Stimulated activated CD8-positive, alpha-beta memory T cell treated with anti-CD3 and anti-CD28 coated beads, Interleukin-4, amount 100 ng/mL, for 4 hours (primary cell): ENCODE measurements at regions not wholly inside any gene's neighbourhood (a gene's known extent, or its start where the extent isn't known, plus 50 kb on each side); places are given as distances from the start of the nearest gene placed in this dataset.
"Not testable (repeated sequence)": the region's sequence is repeated elsewhere in the genome, so short reads cannot be mapped to it uniquely, and the experiment has no call there.

Experiments used
- DNase-seq, 2 donors: peaks; one replicate each; pipeline ENCODE4 v3.0.0-alpha.2; 2020; ENCODE audit warnings: low read depth in 2 of 2, low spot score in 1 of 2

DNA sequence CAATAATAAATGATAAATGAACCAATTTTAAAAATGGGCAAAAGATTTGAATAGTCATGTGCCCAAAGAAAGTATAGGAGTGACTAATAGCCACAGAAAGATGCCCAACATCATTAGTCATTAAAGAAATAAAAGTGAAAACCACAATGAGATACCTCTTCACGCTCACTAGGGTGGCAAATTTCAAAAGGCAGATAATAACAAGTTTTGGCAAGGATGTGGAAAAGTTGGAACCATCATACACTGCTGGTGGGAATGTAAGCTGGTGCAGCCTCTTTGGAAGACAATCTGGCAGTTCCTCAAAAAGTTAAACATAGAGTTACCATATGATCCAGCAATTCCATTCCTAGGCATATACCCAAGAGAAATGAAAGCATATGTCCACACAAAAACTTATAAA lies 1819.8 kb downstream of the MAT2B start:
- no peak for DNase-seq

DNA sequence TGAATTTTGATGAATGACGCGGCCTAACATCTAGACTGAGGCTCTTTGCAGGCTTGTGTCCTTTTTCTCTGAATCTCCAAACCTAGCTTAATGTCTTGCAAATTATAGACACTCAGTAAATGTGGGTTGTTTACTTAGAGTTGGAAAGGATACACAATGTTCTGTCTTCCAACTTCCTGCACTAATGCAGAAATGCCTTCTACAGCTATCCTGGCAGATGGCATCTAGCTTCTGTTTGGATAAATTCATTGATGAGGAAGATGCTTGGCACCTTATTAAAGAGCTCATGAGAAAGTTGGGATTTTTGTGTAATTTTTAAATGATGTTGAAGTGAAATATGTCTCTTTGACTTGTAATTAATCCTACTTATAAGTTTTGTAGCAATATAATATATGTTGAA lies 1822.2 kb downstream of the MAT2B start:
- no peak for DNase-seq

DNA sequence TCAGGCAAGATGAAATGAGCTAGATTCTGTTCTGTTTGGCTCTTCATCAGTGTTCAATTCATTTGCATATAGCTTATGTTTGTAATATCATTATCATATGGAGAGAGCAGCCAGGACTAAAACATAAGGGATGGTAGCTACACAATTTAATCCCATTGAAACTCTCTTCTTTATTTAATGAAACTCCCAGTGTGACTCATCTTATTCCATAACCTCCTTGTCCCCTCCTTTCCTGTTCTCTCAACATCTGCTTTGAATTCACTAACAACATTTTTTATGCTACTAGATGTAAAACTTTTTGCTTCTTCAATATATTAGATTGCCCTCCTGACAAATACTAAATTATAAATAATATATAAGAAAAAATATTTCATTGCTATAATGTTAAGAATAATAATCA lies 1823.4 kb downstream of the MAT2B start:
- no peak for DNase-seq

GRCh38 chr5:165333623-165334022 lies 1828.2 kb downstream of the MAT2B start:
- DNase-seq: no peak

- no peak for DNase-seq
Measured at GRCh38 chr5:165334201-165334600, 1828.8 kb downstream of the MAT2B start.

DNA sequence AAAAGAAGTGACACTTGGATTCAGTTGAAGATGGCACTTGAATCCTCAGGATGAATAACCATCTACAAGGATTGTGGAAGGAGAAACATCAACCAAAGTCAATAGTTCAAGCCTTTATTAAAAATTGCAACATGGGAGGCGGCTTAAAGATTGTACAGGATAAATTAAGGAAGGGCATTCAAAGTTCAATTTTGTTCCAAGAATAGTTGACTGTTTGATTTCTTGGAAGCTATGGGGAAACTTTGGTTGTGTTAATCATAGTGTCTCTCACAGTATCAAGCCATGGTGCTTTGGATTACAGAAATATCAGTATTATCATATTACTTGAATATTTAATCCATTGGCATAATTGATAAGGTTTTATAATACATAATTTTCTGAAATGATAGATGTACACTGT lies 1844.3 kb downstream of the MAT2B start:
- no peak for DNase-seq

GRCh38 chr5:165351342-165351741 lies 1845.9 kb downstream of the MAT2B start:
- no peak for DNase-seq

DNA sequence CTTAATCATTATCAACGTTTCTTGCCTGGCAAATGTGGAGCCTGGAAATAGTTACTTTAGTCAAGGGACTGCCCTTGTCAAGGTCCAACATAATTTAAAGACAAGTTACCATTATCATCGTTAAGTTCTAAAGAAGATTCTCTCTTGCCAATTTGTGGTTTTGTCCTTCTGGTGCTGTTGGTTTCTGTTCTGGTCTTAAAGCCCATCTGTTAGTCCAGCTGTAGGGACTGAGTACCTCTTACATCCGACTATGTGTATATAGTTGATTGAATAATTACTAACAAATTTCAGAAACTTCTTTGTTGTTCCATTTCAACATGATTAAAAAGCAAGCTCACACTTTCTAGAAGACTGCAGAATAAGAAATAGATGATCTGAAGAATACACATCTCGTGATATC lies 1854.9 kb downstream of the MAT2B start:
- DNase-seq: no peak

- DNase-seq: no peak
Measured at GRCh38 chr5:165360784-165361542, 1855.5 kb downstream of the MAT2B start.

- no peak for DNase-seq
Measured at GRCh38 chr5:165370233-165370632, 1864.8 kb downstream of the MAT2B start.

DNA sequence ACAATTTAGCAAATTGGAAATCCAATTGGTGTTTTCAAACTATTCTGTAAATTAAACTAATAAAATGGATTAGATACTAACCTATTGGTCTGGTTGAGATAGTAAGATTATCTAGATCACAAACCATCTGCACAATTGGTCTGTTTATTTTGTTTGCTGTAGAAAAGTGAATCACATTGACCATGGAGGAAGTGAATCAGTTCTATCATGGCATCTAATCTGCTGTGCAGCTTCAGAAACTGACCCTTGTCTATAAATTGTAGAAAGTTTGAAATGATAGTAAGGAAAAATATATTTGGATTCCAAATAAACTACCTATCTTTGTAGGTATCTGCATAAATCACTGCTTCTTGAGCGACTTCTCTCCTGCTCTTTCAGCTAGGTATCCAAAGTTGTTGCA lies 1865.4 kb downstream of the MAT2B start:
- DNase-seq: no peak

- DNase-seq: no peak
Measured at GRCh38 chr5:165375201-165375600, 1869.8 kb downstream of the MAT2B start.

- no peak for DNase-seq
Measured at GRCh38 chr5:165393839-165394238, 1888.4 kb downstream of the MAT2B start.

DNA sequence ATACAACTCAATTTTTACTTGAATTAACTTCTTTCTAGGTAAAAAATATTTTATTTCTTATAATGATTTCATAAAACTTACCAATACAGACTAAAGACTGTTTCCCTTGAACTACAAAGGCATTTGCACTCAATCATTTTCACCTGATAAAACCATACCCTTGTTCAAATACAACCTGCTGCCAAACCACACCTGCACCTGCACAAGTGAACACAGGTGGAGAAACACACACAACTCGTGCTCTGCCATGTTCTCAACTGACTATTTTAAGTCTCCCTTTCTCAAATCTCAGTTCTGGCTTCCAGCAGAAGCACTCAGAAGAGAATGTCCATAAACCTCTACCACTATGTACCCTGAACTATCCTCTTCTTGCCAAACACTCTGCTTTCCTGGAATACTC lies 1892.1 kb downstream of the MAT2B start:
- no peak for DNase-seq

GRCh38 chr5:165400086-165400485 lies 1894.7 kb downstream of the MAT2B start:
- DNase-seq: no peak

GRCh38 chr5:165404917-165405316 lies 1899.5 kb downstream of the MAT2B start:
- DNase-seq: no peak

GRCh38 chr5:165405340-165405739 lies 1899.9 kb downstream of the MAT2B start:
- DNase-seq: no peak

DNA sequence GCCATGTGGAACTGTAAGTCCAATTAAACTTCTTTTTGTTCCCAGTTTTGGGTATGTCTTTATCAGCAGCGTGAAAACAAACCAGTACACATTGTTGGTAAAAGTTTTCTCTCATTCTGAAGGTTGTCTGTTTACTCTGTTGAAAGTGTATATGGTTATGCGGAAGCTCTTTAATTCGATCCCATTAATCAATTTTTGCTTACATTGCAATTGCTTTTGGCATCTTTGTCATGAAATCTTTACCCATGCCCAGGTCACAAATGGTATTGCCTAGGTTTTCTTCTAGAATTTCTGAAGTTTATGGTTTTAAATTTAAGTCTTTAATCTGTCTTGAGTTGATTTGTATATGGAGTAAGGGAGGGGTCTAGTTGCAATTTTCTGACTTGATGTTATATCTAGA lies 1901.9 kb downstream of the MAT2B start:
- no peak for DNase-seq

DNA sequence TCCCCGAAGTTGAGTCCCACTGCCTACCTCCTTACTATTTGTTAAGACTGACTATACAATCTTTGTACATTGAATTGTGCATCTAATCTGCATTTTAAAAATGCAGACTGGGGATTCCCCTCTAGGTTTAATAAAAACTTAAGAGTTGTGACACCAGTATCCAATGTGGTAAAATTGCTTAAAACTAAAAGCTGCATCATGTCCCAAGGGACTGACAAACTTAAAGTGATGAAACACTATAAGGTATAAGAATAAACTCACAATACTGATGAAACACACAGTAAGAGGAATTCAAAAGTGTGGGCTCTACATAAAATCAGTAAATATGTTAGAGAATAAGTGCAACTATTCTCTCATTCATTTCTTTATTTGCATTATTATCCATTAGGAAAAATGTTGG lies 1905.1 kb downstream of the MAT2B start:
- DNase-seq: no peak

DNA sequence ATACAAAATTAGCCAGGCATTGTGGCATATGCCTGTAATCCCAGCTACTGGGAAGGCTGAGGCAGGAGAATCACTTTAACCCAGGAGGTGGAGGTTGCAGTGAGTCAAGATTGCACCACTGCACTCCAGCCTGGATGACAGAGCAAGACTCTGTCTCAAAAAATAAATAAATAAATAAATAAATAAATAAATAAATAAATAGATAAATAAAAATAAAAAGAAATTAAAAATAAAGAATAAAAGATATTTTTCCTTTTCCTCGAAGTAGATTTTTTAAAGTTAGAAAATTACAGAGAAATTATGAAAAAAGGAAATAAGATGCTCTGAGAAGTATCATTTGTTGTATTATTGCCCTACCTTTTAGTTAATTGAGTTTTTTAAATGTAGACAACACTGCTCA lies 1906.1 kb downstream of the MAT2B start:
- DNase-seq: not testable (repeated sequence)

DNA sequence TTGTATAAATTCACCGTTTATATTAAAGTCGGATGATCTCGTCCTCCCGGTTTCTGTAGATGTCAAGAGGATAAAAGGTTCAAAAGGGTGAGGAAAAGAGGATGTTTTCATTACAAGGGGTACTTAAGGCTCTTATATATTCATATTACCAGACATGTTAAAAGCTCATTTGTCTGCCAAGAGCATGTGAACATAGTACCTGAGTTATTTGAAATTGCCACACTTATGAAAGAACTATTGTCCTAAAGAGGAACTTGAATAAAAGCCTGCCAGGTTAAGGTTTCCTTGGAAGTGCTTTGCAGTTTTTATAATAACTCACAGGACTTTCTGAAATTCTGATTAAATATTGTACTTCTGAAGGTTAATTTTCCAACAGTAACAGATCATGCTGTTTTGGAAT lies 1915.1 kb downstream of the MAT2B start:
- no peak for DNase-seq

GRCh38 chr5:165423697-165424299 lies 1918.4 kb downstream of the MAT2B start:
- no peak for DNase-seq

GRCh38 chr5:165425594-165425993 lies 1920.2 kb downstream of the MAT2B start:
- DNase-seq: no peak
